NCI-H526 treated with DMSO at 0.1 percent for 48 hours (cell line): ENCODE measurements at regions not wholly inside any gene's neighbourhood (a gene's known extent, or its start where the extent isn't known, plus 50 kb on each side); places are given as distances from the start of the nearest gene placed in this dataset.

Experiments
- DNase-seq: peaks from one replicate; lab custom pipeline; 2025; lab: John Stamatoyannopoulos, UW

DNA sequence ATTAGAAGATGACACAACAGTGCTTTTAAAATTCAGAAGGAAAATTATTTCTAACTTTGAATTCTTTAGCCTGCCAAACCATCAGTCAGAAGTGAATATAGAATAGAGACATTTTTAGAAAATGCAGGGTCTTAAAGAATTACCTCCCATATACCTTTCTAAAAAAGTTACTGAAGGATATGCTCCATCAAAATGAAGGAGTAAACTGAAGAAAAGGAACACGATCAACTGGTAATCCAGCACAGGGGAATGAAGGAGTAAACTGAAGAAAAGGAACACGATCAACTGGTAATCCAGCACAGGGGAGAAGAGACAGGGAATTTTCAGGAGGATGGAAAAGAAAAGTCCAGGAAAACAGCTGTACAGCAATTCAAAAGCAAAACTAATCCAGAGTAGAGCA is 75.4 kb upstream of the LDLRAD3 start:
- no peak for DNase-seq

- no peak for DNase-seq
Measured at GRCh38 chr11:35873721-35874120, 70.1 kb upstream of the LDLRAD3 start.

- DNase-seq, result no peak
Measured at GRCh38 chr11:35874751-35875450, 69.0 kb upstream of the LDLRAD3 start.

GRCh38 chr11:35875466-35875865 is 68.4 kb upstream of the LDLRAD3 start:
- DNase-seq, result no peak

- no peak for DNase-seq
Measured at GRCh38 chr11:35876786-35877185, 67.1 kb upstream of the LDLRAD3 start.

- DNase-seq, result no peak
Measured at GRCh38 chr11:35878741-35879140, 65.1 kb upstream of the LDLRAD3 start.

DNA sequence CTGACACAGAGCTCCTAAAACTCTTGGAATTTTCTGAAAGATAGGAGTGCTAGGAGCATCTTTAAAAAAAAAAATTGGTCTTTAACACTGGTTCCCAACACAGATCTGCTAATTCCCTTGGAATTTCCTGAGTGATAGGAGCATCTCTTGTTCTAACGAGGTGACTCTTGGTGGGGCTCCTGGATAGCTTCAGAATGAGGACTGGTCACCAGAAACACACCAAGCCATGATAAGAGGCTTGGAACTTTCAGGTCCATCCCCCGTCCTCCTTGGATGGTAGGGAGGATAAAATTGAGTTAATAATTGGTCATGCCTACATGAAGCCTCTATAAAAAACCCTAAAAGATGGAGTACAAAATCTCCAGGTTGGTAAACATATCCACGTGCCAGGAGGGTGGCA is 64.5 kb upstream of the LDLRAD3 start:
- DNase-seq, result no peak

DNA sequence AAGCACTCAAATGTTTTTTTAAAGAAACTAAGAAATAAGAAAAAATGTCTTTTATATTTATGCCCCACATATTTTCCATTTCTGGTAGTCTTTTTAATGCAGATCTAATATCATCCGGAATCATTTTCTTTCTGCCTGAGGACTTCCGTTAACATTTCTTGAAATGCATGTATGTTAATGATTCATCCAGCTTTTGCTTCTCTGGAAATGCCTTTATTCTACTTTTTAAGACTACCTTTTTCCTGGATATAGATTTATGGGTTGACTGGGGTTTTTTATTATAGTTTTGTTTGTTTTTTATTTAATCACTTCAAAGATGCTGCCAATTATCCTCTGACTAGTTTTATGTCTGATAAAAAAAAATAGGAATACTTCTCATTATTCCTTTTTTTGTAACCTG is 57.1 kb upstream of the LDLRAD3 start:
- DNase-seq, result no peak

DNA sequence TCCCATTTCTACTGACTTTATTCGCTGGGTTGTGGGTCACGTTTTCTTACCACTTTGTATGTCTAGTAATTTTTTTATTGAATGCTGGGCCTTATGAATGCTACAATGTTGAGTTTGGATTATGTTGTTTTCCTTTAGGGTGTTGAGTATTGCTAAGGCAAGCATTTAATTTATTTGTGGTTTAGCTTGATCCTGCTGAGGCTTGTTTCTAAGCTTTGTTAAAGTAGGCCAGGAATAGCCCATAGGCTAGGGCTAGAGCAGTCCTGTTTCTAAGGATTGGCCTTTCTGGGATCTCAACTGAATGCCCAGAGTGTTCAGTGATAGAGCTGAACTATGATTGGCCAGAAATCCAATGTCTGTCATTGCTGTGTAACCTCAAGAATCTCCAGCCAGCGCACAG is 56.1 kb upstream of the LDLRAD3 start:
- no peak for DNase-seq

DNA sequence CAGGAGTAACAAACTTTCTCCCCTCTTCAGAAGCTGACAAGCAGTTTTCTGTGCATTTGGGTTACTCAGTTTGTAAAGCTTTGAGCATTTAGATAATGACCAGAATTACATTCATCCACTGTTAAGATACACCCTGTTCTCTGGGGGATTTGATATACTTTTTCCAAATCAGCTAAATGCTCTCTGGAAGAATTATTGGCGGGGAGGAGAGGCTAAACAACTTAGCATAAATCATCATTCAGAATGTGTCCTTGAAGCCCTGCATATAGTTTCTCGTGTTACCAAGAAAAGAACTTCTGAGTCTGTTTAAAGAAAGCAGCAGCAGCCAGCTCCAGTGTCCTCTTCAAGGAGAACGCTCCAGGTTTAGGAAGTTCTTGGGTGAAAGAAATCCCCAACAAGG is 54.9 kb upstream of the LDLRAD3 start:
- DNase-seq, result no peak

- no peak for DNase-seq
Measured at GRCh38 chr11:35891096-35891495, 52.8 kb upstream of the LDLRAD3 start.

DNA sequence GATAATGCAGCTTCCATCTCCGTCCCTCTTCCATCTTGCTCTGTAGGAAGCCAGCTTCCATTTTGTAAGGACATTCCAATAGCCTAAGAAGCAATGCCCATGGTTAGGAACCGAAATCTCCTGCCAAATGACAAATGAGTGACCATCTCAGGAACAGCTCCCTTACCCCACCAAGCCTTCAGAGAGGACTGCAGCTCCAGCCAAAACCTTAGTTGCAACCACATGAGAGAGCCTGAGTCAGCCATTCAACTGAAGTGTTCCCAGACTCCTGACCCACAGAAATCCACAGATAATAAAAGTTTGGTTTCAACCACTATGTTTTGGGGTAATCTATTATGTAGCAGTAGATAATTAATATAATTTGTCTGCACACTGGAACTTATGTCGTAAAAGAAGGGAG is 51.7 kb upstream of the LDLRAD3 start:
- DNase-seq, result no peak

- peak; percentile 10 for DNase-seq
Measured at GRCh38 chr11:35893796-35894475, 49.9 kb upstream of the LDLRAD3 start.
